ENCODE measurements at regions not wholly inside any gene's neighbourhood (a gene's known extent, or its start where the extent isn't known, plus 50 kb on each side); places are given as distances from the start of the nearest gene placed in this dataset.

DNA sequence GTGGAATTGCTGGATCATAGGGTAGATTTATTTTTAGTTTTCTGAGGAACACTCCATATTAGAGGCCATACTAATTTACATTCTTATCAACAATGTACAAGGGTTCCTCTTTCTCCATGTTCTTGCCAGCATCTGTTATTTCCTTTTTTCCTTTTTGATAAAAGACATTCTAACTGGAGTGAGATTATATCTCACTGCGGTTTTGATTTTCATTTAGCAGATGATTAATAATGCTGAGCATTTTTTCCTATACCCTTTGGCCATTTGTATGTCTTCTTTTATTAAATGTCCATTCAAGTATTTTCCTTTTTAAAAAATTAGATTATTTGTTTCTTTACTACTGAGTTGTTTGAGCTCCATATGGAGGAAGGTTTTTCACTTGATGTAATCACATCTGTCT lies 1189.5 kb downstream of the ZPLD1 start:
- Mint-ChIP-seq H3K27ac (ENCODE audit: unreplicated experiment) (no peak overlapping the region), H3K36me3 (ENCODE audit: unreplicated experiment) (peaks cover 6% of the 10 kb centered on the region), H3K27me3 (ENCODE audit: unreplicated experiment) (no peaks in the 10 kb centered on the region), H3K4me1 (ENCODE audit: low read depth, unreplicated experiment) (no peaks in the 10 kb centered on the region), H3K9me3 (ENCODE audit: unreplicated experiment) (peaks cover 4% of the 10 kb centered on the region), H3K4me3 (ENCODE audit: unreplicated experiment) (no peak overlapping the region)
- TF ChIP-seq, protein P1, sequence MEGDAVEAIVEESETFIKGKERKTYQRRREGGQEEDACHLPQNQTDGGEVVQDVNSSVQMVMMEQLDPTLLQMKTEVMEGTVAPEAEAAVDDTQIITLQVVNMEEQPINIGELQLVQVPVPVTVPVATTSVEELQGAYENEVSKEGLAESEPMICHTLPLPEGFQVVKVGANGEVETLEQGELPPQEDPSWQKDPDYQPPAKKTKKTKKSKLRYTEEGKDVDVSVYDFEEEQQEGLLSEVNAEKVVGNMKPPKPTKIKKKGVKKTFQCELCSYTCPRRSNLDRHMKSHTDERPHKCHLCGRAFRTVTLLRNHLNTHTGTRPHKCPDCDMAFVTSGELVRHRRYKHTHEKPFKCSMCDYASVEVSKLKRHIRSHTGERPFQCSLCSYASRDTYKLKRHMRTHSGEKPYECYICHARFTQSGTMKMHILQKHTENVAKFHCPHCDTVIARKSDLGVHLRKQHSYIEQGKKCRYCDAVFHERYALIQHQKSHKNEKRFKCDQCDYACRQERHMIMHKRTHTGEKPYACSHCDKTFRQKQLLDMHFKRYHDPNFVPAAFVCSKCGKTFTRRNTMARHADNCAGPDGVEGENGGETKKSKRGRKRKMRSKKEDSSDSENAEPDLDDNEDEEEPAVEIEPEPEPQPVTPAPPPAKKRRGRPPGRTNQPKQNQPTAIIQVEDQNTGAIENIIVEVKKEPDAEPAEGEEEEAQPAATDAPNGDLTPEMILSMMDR (IDR thresholded peaks at IDR 0.05; ENCODE audit: partially characterized antibody, unreplicated experiment), result no peak
- DNase-seq, result no peak

GRCh38 chr3:103629391-103629790 lies 1194.6 kb downstream of the ZPLD1 start:
- H3K4me3 Mint-ChIP-seq (ENCODE audit: unreplicated experiment), result no peak overlapping the region
- peaks cover 8% of the 10 kb centered on the region for H3K9me3 Mint-ChIP-seq (ENCODE audit: unreplicated experiment)
- H3K27me3 Mint-ChIP-seq (ENCODE audit: unreplicated experiment), result no peaks in the 10 kb centered on the region
- no peak overlapping the region for H3K27ac Mint-ChIP-seq (ENCODE audit: unreplicated experiment)
- H3K4me1 Mint-ChIP-seq (ENCODE audit: low read depth, unreplicated experiment), result no peaks in the 10 kb centered on the region
- H3K36me3 Mint-ChIP-seq (ENCODE audit: unreplicated experiment), result peaks cover 11% of the 10 kb centered on the region
- TF ChIP-seq, protein P1 (IDR thresholded peaks at IDR 0.05; ENCODE audit: partially characterized antibody, unreplicated experiment), result no peak
- DNase-seq, result no peak

DNA sequence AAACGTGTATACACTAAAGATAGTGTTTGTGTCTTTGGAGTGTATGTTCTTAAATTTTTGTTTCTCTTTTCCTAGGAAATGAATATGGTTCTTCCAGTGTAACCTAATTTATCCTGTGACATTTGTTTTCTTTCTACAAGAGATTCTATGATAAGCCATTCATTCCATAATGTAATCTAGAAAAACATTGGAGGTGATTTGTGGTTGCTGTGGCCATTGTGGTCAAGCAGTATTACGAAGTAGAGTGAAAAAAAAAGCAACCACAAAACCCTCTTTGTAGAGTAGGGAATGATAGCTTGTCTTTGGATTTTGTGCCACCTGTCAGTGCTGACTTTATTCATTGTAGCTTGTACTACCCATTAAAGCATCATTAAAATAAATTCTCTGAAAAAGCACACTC lies 1209.6 kb downstream of the ZPLD1 start:
- no peak for DNase-seq
- Mint-ChIP-seq H3K4me3 (ENCODE audit: unreplicated experiment) (no peak overlapping the region), H3K27me3 (ENCODE audit: unreplicated experiment) (peaks cover 2% of the 10 kb centered on the region), H3K9me3 (ENCODE audit: unreplicated experiment) (no peaks in the 10 kb centered on the region), H3K36me3 (ENCODE audit: unreplicated experiment) (no peaks in the 10 kb centered on the region), H3K27ac (ENCODE audit: unreplicated experiment) (no peak overlapping the region), H3K4me1 (ENCODE audit: low read depth, unreplicated experiment) (no peaks in the 10 kb centered on the region)
- TF ChIP-seq, protein P1 (IDR thresholded peaks at IDR 0.05; ENCODE audit: partially characterized antibody, unreplicated experiment), result no peak

DNA sequence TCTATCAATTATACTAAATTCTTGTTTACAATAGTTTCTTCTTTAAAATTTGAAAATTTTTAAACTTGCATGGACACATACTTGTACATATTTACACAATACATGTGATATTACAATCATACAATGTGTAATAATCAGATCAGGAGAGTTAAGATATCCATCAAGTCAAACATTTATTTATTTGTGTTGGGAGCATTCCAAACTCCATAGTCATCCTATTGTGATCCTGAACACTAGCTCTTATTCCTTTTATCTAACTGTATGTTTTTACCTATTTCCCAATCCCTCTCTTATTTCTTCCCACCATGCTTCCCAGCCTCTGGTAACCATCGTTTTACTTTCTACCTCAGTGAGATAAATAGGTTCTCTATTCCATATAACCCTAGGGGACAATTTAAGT lies 1219.2 kb downstream of the ZPLD1 start:
- TF ChIP-seq, protein P1 (IDR thresholded peaks at IDR 0.05; ENCODE audit: partially characterized antibody, unreplicated experiment), result no peak
- H3K9me3 Mint-ChIP-seq (ENCODE audit: unreplicated experiment), result no peaks in the 10 kb centered on the region
- H3K4me1 Mint-ChIP-seq (ENCODE audit: low read depth, unreplicated experiment), result no peaks in the 10 kb centered on the region
- no peaks in the 10 kb centered on the region for H3K36me3 Mint-ChIP-seq (ENCODE audit: unreplicated experiment)
- no peak for DNase-seq
- no peaks in the 10 kb centered on the region for H3K27me3 Mint-ChIP-seq (ENCODE audit: unreplicated experiment)
- no peak overlapping the region for H3K4me3 Mint-ChIP-seq (ENCODE audit: unreplicated experiment)
- no peak overlapping the region for H3K27ac Mint-ChIP-seq (ENCODE audit: unreplicated experiment)

- Mint-ChIP-seq H3K9me3 (ENCODE audit: unreplicated experiment) (no peaks in the 10 kb centered on the region), H3K36me3 (ENCODE audit: unreplicated experiment) (no peaks in the 10 kb centered on the region), H3K4me3 (ENCODE audit: unreplicated experiment) (no peak overlapping the region), H3K27me3 (ENCODE audit: unreplicated experiment) (no peaks in the 10 kb centered on the region), H3K4me1 (ENCODE audit: low read depth, unreplicated experiment) (no peaks in the 10 kb centered on the region), H3K27ac (ENCODE audit: unreplicated experiment) (no peak overlapping the region)
- DNase-seq, result no peak
- TF ChIP-seq, protein P1 (IDR thresholded peaks at IDR 0.05; ENCODE audit: partially characterized antibody, unreplicated experiment), result no peak
These were observed 1222.9 kb downstream of the ZPLD1 start for GRCh38 chr3:103657756-103658155.
